CD4-positive, alpha-beta memory T cell (primary cell): ENCODE measurements at regions not wholly inside any gene's neighbourhood (a gene's known extent, or its start where the extent isn't known, plus 50 kb on each side); places are given as distances from the start of the nearest gene placed in this dataset.
"Not testable (repeated sequence)": the region's sequence is repeated elsewhere in the genome, so short reads cannot be mapped to it uniquely, and the experiment has no call there.

Experiments
- CTCF ChIA-PET: fragments of 350-600 bp; sonication (Branson Sonifier 250); formaldehyde crosslinking; loops from one replicate; lab custom pipeline; 2021; ENCODE audit warnings: inconsistent platforms; ENCODE audit not compliant: partially characterized antibody; lab: Charles Lee
- POLR2A ChIA-PET: fragments of 350-600 bp; sonication (Branson Sonifier 250); formaldehyde crosslinking; loops from one replicate; lab custom pipeline; 2021; ENCODE audit not compliant: partially characterized antibody; lab: Charles Lee
- DNase-seq, 5 donors: peaks; one replicate each; pipeline versions ENCODE4 v3.0.0 to v3.0.0-alpha.2; 2020 to 2022; ENCODE audit warnings: mixed read lengths in 1 of 5
- H3K27ac ChIP-seq: one replicate; pipeline ENCODE4 v1.7.0; 2013; ENCODE audit warnings: low read depth, low read length
- H3K27me3 ChIP-seq: 2 replicates; pipeline ENCODE4 v1.7.0; 2013; ENCODE audit warnings: mild to moderate bottlenecking, low read length, moderate library complexity; ENCODE audit not compliant: insufficient read depth
- H3K36me3 ChIP-seq: 2 replicates; pipeline ENCODE4 v1.7.0; 2013; ENCODE audit warnings: mild to moderate bottlenecking, low read length, moderate library complexity; ENCODE audit not compliant: insufficient read depth
- H3K4me1 ChIP-seq: 2 replicates; pipeline ENCODE4 v1.7.0; 2013; ENCODE audit warnings: mild to moderate bottlenecking, low read length, moderate library complexity; ENCODE audit not compliant: insufficient read depth
- H3K4me3 ChIP-seq, 2 donors: one replicate each; pipeline ENCODE4 v1.7.0; 2013; ENCODE audit warnings: low read length in 2 of 2, mild to moderate bottlenecking in 1 of 2
- H3K9me3 ChIP-seq, 2 donors: one replicate each; pipeline ENCODE4 v1.7.0; 2013; ENCODE audit warnings: low read length in 2 of 2, control low read depth in 1 of 2; ENCODE audit not compliant: control insufficient read depth in 1 of 2
- H3K27ac Mint-ChIP-seq, 7 donors: one replicate each; pipeline ENCODE4 v1.8.0; 2020 to 2021; ENCODE audit warnings: mixed read lengths in 7 of 7, mild to moderate bottlenecking in 6 of 7, inconsistent platforms in 3 of 7, moderate library complexity in 3 of 7
- H3K27me3 Mint-ChIP-seq, 2 donors: one replicate each; pipeline ENCODE4 v1.8.0; 2020 to 2021; ENCODE audit warnings: mixed read lengths in 2 of 2
- H3K36me3 Mint-ChIP-seq, 2 donors: one replicate each; pipeline ENCODE4 v1.8.0; 2020 to 2021; ENCODE audit warnings: mixed read lengths in 2 of 2, inconsistent platforms in 1 of 2, mild to moderate bottlenecking in 1 of 2
- H3K4me1 Mint-ChIP-seq, 4 donors: one replicate each; pipeline ENCODE4 v1.8.0; 2020 to 2021; ENCODE audit warnings: mixed read lengths in 4 of 4, mild to moderate bottlenecking in 1 of 4
- H3K4me3 Mint-ChIP-seq, 8 donors: one replicate each; pipeline ENCODE4 v1.8.0; 2020 to 2021; ENCODE audit warnings: mixed read lengths in 8 of 8, mild to moderate bottlenecking in 7 of 8, moderate library complexity in 6 of 8, inconsistent platforms in 3 of 8
- H3K9me3 Mint-ChIP-seq, 8 donors: one replicate each; pipeline ENCODE4 v1.8.0; 2020 to 2021; ENCODE audit warnings: mixed read lengths in 8 of 8, mild to moderate bottlenecking in 5 of 8, inconsistent platforms in 3 of 8, moderate library complexity in 1 of 8
- intact Hi-C: fragments of 100-400 bp; cut with micrococcal nuclease; formaldehyde crosslinking; loops from one replicate; pipeline ENCODE4 v1.15.1; 2023

DNA sequence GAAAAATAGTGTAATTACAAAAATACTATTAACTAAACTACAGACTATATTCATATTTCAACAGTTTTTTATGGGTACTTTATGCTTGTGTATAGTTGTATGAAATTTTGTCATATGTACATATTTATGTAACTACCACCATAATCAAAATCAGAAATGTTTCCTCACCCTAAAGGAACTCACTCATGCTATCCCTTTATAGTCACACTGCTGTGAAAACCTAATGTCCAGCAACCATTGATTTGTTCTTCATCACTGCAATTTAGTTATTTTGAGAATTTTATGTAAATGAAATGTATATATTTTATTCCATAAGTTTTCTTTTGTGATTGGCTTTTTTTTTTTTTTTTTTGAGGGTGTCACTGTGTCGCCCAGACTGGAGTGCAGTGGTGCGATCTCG, 278.9 kb upstream of the SLC16A7 start:
- Histone ChIP-seq H3K27me3 (no peaks in the 10 kb centered on the region), H3K4me1 (no peaks in the 10 kb centered on the region), H3K36me3 (no peaks in the 10 kb centered on the region), H3K27ac (no peak overlapping the region), H3K9me3 (no peaks in the 10 kb centered on the region), H3K4me3 (no peak overlapping the region)
- Mint-ChIP-seq H3K9me3 (peaks cover 0 to 5% (median 3%) of the 10 kb centered on the region in 8 donors), H3K27me3 (peaks cover 0 to 2% of the 10 kb centered on the region in 2 donors), H3K36me3 (no peaks in the 10 kb centered on the region), H3K27ac (no peak overlapping the region), H3K4me1 (no peaks in the 10 kb centered on the region), H3K4me3 (no peak overlapping the region)
- CTCF ChIA-PET, result interaction anchor here (0.7 kb wide), 1 partner anchor 48 kb away, joined by 3 read pairs; no protein-coding TSS in a partner anchor
- POLR2A ChIA-PET, result no interaction called here
- intact Hi-C loops, result no loop called here
- DNase-seq, result no peak

DNA sequence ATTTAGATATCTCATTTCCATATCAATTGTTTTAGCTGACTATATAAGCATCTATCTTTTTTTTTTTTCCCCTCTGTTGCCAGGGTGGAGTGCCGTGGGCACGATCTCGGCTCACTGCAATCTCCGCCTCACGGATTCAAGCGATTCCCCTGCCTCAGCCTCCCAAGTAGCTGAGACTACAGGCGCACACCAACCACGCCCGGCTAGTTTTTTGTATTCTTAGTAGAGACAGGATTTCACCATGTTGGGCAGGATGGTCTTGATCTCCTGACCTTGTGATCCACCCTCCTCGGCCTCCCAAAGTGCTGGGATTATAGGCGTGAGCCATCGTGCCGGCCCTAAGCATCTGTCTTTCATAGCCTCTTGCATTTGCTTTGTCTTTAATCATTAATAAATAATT, 279.5 kb upstream of the SLC16A7 start:
- H3K4me1 ChIP-seq, H3K36me3 ChIP-seq, intact Hi-C loops, H3K9me3 ChIP-seq, H3K4me1 Mint-ChIP-seq, H3K27me3 Mint-ChIP-seq, H3K4me3 Mint-ChIP-seq, DNase-seq, CTCF ChIA-PET, H3K27ac ChIP-seq, POLR2A ChIA-PET, H3K4me3 ChIP-seq, H3K36me3 Mint-ChIP-seq, H3K27ac Mint-ChIP-seq, H3K27me3 ChIP-seq: not testable (repeated sequence)
- H3K9me3 Mint-ChIP-seq, result peaks cover 1 to 11% (median 6%) of the 10 kb centered on the region in 8 donors

DNA sequence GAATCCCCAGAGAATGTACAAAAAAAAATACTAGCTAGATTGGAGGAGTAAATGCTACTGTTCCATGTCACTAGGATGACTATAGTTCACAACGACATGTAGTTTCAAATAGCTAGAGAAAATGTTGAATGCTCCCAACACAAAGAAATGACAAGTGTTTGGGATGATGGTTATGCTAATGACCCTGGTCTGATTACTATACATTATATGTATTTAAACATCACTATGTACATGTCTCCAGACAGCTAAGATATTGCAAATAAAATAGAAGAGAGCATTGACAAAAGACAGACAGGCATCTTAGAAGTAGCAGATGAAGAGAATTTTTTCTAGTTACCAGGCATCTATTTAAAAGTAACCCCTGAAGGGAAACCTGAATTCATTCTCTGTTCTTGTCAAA, 281.6 kb upstream of the SLC16A7 start:
- Mint-ChIP-seq H3K9me3 (peaks cover 2 to 18% (median 8%) of the 10 kb centered on the region in 8 donors), H3K4me1 (no peaks in the 10 kb centered on the region), H3K36me3 (no peaks in the 10 kb centered on the region), H3K27me3 (peaks cover 0 to 2% of the 10 kb centered on the region in 2 donors), H3K4me3 (no peak overlapping the region), H3K27ac (no peak overlapping the region)
- no peak overlapping the region for H3K4me3 ChIP-seq
- no peak overlapping the region for H3K27ac ChIP-seq
- intact Hi-C loops, result no loop called here
- no peaks in the 10 kb centered on the region for H3K4me1 ChIP-seq
- no peaks in the 10 kb centered on the region for H3K27me3 ChIP-seq
- no peaks in the 10 kb centered on the region for H3K9me3 ChIP-seq
- no peaks in the 10 kb centered on the region for H3K36me3 ChIP-seq
- ChIA-PET POLR2A (no interaction called here), CTCF (interaction anchor here (1.2 kb wide), 1 partner anchor 493 kb away, joined by 3 read pairs; no protein-coding TSS in a partner anchor)
- DNase-seq, result no peak

DNA sequence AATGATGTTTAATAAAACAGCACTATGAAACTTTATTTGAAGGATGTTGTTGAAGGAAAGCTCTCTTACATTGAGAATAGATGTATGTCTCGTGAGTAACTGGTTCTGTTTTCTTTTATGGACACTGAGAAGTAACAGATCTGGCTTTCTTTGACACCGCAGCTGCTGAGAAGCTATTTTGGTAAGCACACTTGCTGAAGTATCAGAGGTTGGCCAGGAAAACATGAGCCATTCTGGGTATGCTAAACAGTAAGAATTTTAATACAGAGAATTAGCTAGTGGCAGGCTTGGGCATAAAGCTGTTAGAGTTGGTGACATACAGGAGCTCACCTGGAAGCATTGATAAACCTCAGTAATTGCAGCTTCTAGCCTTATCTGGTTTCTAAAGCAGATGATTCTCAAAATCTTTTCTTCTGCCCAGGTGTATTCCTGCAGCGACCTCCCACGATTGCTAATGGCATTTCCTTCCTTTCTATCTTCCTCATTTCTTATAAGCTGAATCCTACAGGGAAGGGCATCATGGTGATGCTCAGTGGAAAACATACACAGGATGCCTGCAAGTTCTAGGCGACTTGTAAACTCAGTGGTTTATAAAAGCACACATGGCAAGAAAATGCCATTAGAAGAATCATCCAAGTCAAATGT, 291.6 kb upstream of the SLC16A7 start:
- no peak for DNase-seq
- H3K27ac ChIP-seq, result no peak overlapping the region
- H3K4me1 ChIP-seq, result no peaks in the 10 kb centered on the region
- Mint-ChIP-seq H3K27ac (no peak overlapping the region), H3K4me3 (no peak overlapping the region), H3K9me3 (peaks cover 0 to 6% (median 1%) of the 10 kb centered on the region in 8 donors), H3K4me1 (no peaks in the 10 kb centered on the region), H3K27me3 (peaks cover 0 to 3% of the 10 kb centered on the region in 2 donors), H3K36me3 (no peaks in the 10 kb centered on the region)
- intact Hi-C loops, result no loop called here
- no peaks in the 10 kb centered on the region for H3K9me3 ChIP-seq
- no peaks in the 10 kb centered on the region for H3K27me3 ChIP-seq
- ChIA-PET CTCF (no interaction called here), POLR2A (no interaction called here)
- no peaks in the 10 kb centered on the region for H3K36me3 ChIP-seq
- no peak overlapping the region for H3K4me3 ChIP-seq

DNA sequence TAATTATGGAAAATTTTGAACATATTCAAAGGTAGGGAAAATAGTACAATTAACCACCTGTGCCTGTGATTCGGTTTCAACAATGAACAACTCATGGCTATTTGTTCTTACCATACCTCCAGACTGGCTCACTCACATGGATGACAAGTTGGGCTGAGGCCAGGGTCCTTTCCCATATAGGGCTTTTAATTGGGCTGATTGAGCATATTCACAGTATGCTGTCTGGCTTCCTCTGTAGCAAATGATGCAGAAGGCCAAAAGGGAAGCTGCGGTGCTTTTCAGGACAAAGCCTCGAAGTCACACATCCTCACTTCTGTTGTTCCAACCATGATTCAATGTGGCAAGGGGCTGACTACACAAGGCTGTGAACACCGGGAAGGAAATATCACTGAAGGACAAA, 297.5 kb upstream of the SLC16A7 start:
- no peaks in the 10 kb centered on the region for H3K36me3 ChIP-seq
- DNase-seq, result no peak
- no peaks in the 10 kb centered on the region for H3K4me1 ChIP-seq
- Mint-ChIP-seq H3K9me3 (peaks cover 0 to 10% (median 4%) of the 10 kb centered on the region in 8 donors), H3K27me3 (peaks cover 0 to 3% of the 10 kb centered on the region in 2 donors), H3K36me3 (no peaks in the 10 kb centered on the region), H3K27ac (no peak overlapping the region), H3K4me3 (no peak overlapping the region), H3K4me1 (no peaks in the 10 kb centered on the region)
- H3K4me3 ChIP-seq, result no peak overlapping the region
- no peak overlapping the region for H3K27ac ChIP-seq
- no peaks in the 10 kb centered on the region for H3K27me3 ChIP-seq
- ChIA-PET CTCF (no interaction called here), POLR2A (no interaction called here)
- no peaks in the 10 kb centered on the region for H3K9me3 ChIP-seq
- intact Hi-C loops, result no loop called here

DNA sequence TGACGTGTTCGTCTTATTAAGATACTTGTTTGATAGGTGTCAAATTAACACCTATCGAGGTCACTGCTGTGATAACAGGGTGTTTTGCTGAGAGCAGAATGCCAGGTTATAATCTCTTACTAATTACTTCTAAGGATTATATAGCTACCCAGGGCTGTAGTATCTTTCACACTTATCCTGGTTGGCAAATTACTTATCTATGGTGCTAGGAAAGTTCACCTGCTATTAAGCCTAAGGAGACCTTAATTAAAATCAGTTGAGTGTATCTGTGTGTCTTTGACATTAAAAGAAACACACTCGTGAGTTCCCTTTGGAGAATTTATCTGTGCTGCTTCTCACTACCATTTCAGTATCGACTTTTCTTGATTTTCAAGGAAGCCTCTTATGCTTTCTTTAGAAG, 301.6 kb upstream of the SLC16A7 start:
- H3K27me3 Mint-ChIP-seq, result no peaks in the 10 kb centered on the region
- ChIA-PET POLR2A (no interaction called here), CTCF (no interaction called here)
- H3K4me1 ChIP-seq, result no peaks in the 10 kb centered on the region
- no peak for DNase-seq
- H3K36me3 ChIP-seq, result no peaks in the 10 kb centered on the region
- H3K27ac Mint-ChIP-seq, result no peak overlapping the region
- H3K4me1 Mint-ChIP-seq, result no peaks in the 10 kb centered on the region
- H3K36me3 Mint-ChIP-seq, result no peaks in the 10 kb centered on the region
- H3K9me3 Mint-ChIP-seq, result peaks cover 0 to 6% (median 3%) of the 10 kb centered on the region in 8 donors
- H3K4me3 Mint-ChIP-seq, result no peak overlapping the region
- H3K27ac ChIP-seq, result no peak overlapping the region
- H3K9me3 ChIP-seq, result no peaks in the 10 kb centered on the region
- intact Hi-C loops, result no loop called here
- no peaks in the 10 kb centered on the region for H3K27me3 ChIP-seq
- no peak overlapping the region for H3K4me3 ChIP-seq

DNA sequence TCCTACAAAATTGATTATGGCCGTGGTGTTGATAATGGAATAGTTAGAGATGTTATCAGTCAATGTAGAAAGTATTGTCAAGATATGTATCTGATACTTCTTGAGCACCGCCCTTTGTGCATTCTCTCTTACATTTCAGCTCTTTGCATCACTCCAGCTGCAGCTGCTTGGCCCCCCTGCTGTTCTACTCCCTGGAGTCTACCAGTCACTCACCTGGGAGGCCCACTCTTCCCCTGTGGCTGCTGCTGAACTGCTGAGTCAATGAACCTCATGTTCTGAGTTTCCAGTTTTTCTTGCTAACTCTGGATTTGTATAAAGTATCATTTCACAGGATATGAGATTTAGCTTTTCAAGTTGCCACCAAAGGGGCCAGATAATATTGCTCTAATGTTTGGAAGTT, 312.8 kb upstream of the SLC16A7 start:
- no peak for DNase-seq
- Histone ChIP-seq H3K4me3 (no peak overlapping the region), H3K4me1 (no peaks in the 10 kb centered on the region), H3K9me3 (no peaks in the 10 kb centered on the region), H3K36me3 (no peaks in the 10 kb centered on the region), H3K27ac (no peak overlapping the region), H3K27me3 (no peaks in the 10 kb centered on the region)
- H3K4me1 Mint-ChIP-seq, result no peaks in the 10 kb centered on the region
- no peak overlapping the region for H3K4me3 Mint-ChIP-seq
- H3K27ac Mint-ChIP-seq, result no peak overlapping the region
- CTCF ChIA-PET, result no interaction called here
- H3K9me3 Mint-ChIP-seq, result no peaks in the 10 kb centered on the region
- no peaks in the 10 kb centered on the region for H3K27me3 Mint-ChIP-seq
- POLR2A ChIA-PET, result no interaction called here
- intact Hi-C loops, result no loop called here
- no peaks in the 10 kb centered on the region for H3K36me3 Mint-ChIP-seq
